ENCODE measurements at regions not wholly inside any gene's neighbourhood (a gene's known extent, or its start where the extent isn't known, plus 50 kb on each side); places are given as distances from the start of the nearest gene placed in this dataset.
A peak's percentile ranks its signal among the peaks of the same experiment; 100 is the strongest.

GRCh38 chr5:165622864-165623536 is 2117.6 kb downstream of the MAT2B start:
- H3K4me3 ChIP-seq (ENCODE audit: low read length) = no peak overlapping the region
- no peak for DNase-seq (ENCODE audit: low read depth)
- TF ChIP-seq CTCF (IDR thresholded peaks at IDR 0.05; ENCODE audit: insufficient read depth, low read depth, low read length, missing control alignments) = no peak

GRCh38 chr5:165624166-165624946 is 2118.9 kb downstream of the MAT2B start:
- DNase-seq (ENCODE audit: low read depth) = no peak
- H3K4me3 ChIP-seq (ENCODE audit: low read length) = no peak overlapping the region
- TF ChIP-seq CTCF (IDR thresholded peaks at IDR 0.05; ENCODE audit: insufficient read depth, low read depth, low read length, missing control alignments) = no peak

- no peak for DNase-seq (ENCODE audit: low read depth)
- no peak for TF ChIP-seq CTCF (IDR thresholded peaks at IDR 0.05; ENCODE audit: insufficient read depth, low read depth, low read length, missing control alignments)
- no peak overlapping the region for H3K4me3 ChIP-seq (ENCODE audit: low read length)
Observed at GRCh38 chr5:165626161-165626560, 2120.7 kb downstream of the MAT2B start.

GRCh38 chr5:165627548-165628170 is 2122.2 kb downstream of the MAT2B start:
- no peak for DNase-seq (ENCODE audit: low read depth)
- no peak overlapping the region for H3K4me3 ChIP-seq (ENCODE audit: low read length)
- no peak for TF ChIP-seq CTCF (IDR thresholded peaks at IDR 0.05; ENCODE audit: insufficient read depth, low read depth, low read length, missing control alignments)

- TF ChIP-seq CTCF (IDR thresholded peaks at IDR 0.05; ENCODE audit: insufficient read depth, low read depth, low read length, missing control alignments) = peak; percentile 81
- no peak overlapping the region for H3K4me3 ChIP-seq (ENCODE audit: low read length)
- DNase-seq (ENCODE audit: low read depth) = peak; percentile 50
Observed at GRCh38 chr5:165630261-165630778, 2124.9 kb downstream of the MAT2B start.

GRCh38 chr5:165631235-165631634 is 2125.8 kb downstream of the MAT2B start:
- no peak for DNase-seq (ENCODE audit: low read depth)
- no peak overlapping the region for H3K4me3 ChIP-seq (ENCODE audit: low read length)
- TF ChIP-seq CTCF (IDR thresholded peaks at IDR 0.05; ENCODE audit: insufficient read depth, low read depth, low read length, missing control alignments) = no peak
